SK-N-SH (cell line): ENCODE measurements at regions not wholly inside any gene's neighbourhood (a gene's known extent, or its start where the extent isn't known, plus 50 kb on each side); places are given as distances from the start of the nearest gene placed in this dataset.

Experiments
- CTCF ChIA-PET: fragments of 300-600, 350-600 bp; formaldehyde crosslinking; extraction: SDS; loops from one replicate; lab custom pipeline; 2021; lab: Yijun Ruan, JAX
- POLR2A ChIA-PET: fragments of 350-600 bp; sonication (Branson Sonifier 250); formaldehyde crosslinking; extraction: SDS; loops from one replicate; lab custom pipeline; 2020; ENCODE audit warnings: antibody characterized with exemption, inconsistent platforms; lab: Yijun Ruan, JAX
- DNase-seq: peaks from one replicate; pipeline ENCODE4 v3.0.0; 2012
- H2AFZ ChIP-seq: fragments of 200-600 bp; sonication (generic); 2 replicates; pipeline ENCODE4 v1.8.1; 2016; ENCODE audit warnings: antibody characterized with exemption, mild to moderate bottlenecking, low read depth
- H3F3A ChIP-seq: fragments of 200-600 bp; sonication (generic); replicated peaks from 2 replicates; pipeline ENCODE3; 2016; ENCODE audit warnings: antibody characterized with exemption, mild to moderate bottlenecking; ENCODE audit not compliant: insufficient read depth
- H3K27ac ChIP-seq, 2 experiments: fragments of 200-500 bp in 1 of 2; fragments of 200-600 bp in 1 of 2; sonication (Bioruptor generic) in 1 of 2; sonication (generic), shearing (Covaris generic) in 1 of 2; 2 replicates each; pipeline versions ENCODE4 v1.5.1 to v1.6.1; 2014 to 2016; ENCODE audit warnings: low read depth in 2 of 2, inconsistent platforms in 1 of 2, low read length in 1 of 2, mild to moderate bottlenecking in 1 of 2, mixed read lengths in 1 of 2
- H3K27me3 ChIP-seq: fragments of 200-600 bp; sonication (generic), shearing (Covaris generic); 2 replicates; pipeline ENCODE4 v1.6.1; 2016; ENCODE audit warnings: mixed run types; ENCODE audit not compliant: insufficient read depth
- H3K36me3 ChIP-seq, 2 experiments: fragments of 200-500 bp in 1 of 2; fragments of 200-600 bp in 1 of 2; sonication (Bioruptor generic) in 1 of 2; sonication (generic) in 1 of 2; replicated peaks in 1 of 2; 2 replicates each; pipeline versions ENCODE3 to v1.5.1; 2014 to 2016; ENCODE audit warnings: low read length in 1 of 2, mild to moderate bottlenecking in 1 of 2; ENCODE audit not compliant: insufficient read depth in 2 of 2, control insufficient read depth in 1 of 2
- H3K4me1 ChIP-seq, 2 experiments: fragments of 200-500 bp in 1 of 2; fragments of 200-600 bp in 1 of 2; sonication (Bioruptor generic) in 1 of 2; sonication (generic), shearing (Covaris generic) in 1 of 2; 2 replicates each; pipeline versions ENCODE4 v1.5.1 to v1.6.1; 2014 to 2016; ENCODE audit warnings: low read depth in 1 of 2, low read length in 1 of 2, mixed run types in 1 of 2; ENCODE audit not compliant: insufficient read depth in 2 of 2, control insufficient read depth in 1 of 2
- H3K4me2 ChIP-seq: fragments of 200-600 bp; sonication (generic), shearing (Covaris generic); 2 replicates; pipeline ENCODE4 v1.6.1; 2017; ENCODE audit warnings: mixed run types
- H3K4me3 ChIP-seq, 2 experiments: fragments of 200-500 bp in 1 of 2; fragments of 200-600 bp in 1 of 2; sonication (Bioruptor generic) in 1 of 2; sonication (generic), shearing (Covaris generic) in 1 of 2; 2 replicates each; pipeline versions ENCODE4 v1.5.1 to v1.8.1; 2014 to 2016; ENCODE audit warnings: low read depth in 2 of 2, inconsistent platforms in 1 of 2, low read length in 1 of 2, mild to moderate bottlenecking in 1 of 2, mixed read lengths in 1 of 2, moderate library complexity in 1 of 2
- H3K79me2 ChIP-seq: fragments of 200-600 bp; sonication (generic); 2 replicates; pipeline ENCODE4 v1.8.1; 2017; ENCODE audit warnings: mild to moderate bottlenecking; ENCODE audit not compliant: insufficient read depth
- H3K9ac ChIP-seq: fragments of 200-600 bp; sonication (generic); 2 replicates; pipeline ENCODE4 v1.6.1; 2017; ENCODE audit warnings: mixed run types
- H3K9me2 ChIP-seq: fragments of 200-600 bp; sonication (generic); 2 replicates; pipeline ENCODE4 v1.6.1; 2017; ENCODE audit warnings: mixed run types
- H3K9me3 ChIP-seq: fragments of 200-600 bp; sonication (generic); 2 replicates; pipeline ENCODE4 v1.6.1; 2017; ENCODE audit warnings: mixed run types, mild to moderate bottlenecking, moderate library complexity
- H4K20me1 ChIP-seq: fragments of 200-600 bp; sonication (generic); 2 replicates; pipeline ENCODE4 v1.6.1; 2017; ENCODE audit warnings: mild to moderate bottlenecking, mixed run types; ENCODE audit not compliant: insufficient read depth
- EZH2phosphoT487 ChIP-seq: fragments of 200-600 bp; sonication (generic); IDR thresholded peaks from 2 replicates; pipeline ENCODE4 v1.6.1; 2017; ENCODE audit warnings: low read depth, mixed run types, mild to moderate bottlenecking, antibody characterized with exemption, moderate library complexity, borderline replicate concordance
- JUND ChIP-seq: IDR thresholded peaks from 2 replicates; pipeline ENCODE4 v1.4.0; 2012
- RAD21 ChIP-seq: IDR thresholded peaks from 2 replicates; pipeline ENCODE4 v1.6.1; 2012; ENCODE audit warnings: mild to moderate bottlenecking, low read length
- RCOR1 ChIP-seq: fragments of 150-350 bp; IDR thresholded peaks from 2 replicates; pipeline ENCODE4 v1.6.1; 2017; ENCODE audit warnings: antibody characterized with exemption, low read length
- WGBS: methylation state at CpG from one replicate; pipeline ENCODE4 v1.1.6; 2017; ENCODE audit warnings: low lambda C conversion rate; 5-methylcytosine and 5-hydroxymethylcytosine counted together
- TF ChIP-seq, protein P1 (sequence below): IDR thresholded peaks from 2 replicates; pipeline ENCODE4 v1.4.0; 2012; ENCODE audit warnings: low read depth, borderline replicate concordance
- TF ChIP-seq, protein P2 (sequence below): fragments of 200-600 bp; sonication (generic); IDR thresholded peaks from 2 replicates; pipeline ENCODE4 v1.6.1; 2017; ENCODE audit warnings: antibody characterized with exemption, mild to moderate bottlenecking, moderate library complexity

DNA sequence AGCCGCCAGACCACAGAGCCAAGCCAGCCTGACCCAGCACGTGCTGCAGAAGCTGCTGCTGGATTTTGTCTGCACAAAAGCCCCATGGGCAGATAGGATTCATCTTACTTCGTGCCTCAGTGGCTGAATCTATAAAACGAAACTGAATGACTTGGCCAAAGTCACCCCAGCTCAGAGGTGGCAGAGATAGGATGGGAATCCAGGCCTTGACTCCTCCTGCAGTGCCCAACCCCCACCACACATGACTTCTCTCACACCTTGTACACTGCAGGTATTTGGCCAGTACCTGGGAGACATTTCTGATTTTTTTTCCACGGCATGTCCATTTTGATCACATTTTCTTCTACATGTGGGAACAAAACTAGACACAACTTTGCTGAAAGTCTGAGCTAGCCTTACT is 182.1 kb downstream of the ANKRD60 start:
- 73% methylated on average over 4 of the region's 5 CpGs for WGBS
- no peak overlapping the region for H3K9ac ChIP-seq
- H3K36me3 ChIP-seq, result no peaks in the 10 kb centered on the region
- peaks cover 11% of the 10 kb centered on the region for H3F3A ChIP-seq
- H3K79me2 ChIP-seq, result no peaks in the 10 kb centered on the region
- H3K9me2 ChIP-seq, result no peaks in the 10 kb centered on the region
- TF ChIP-seq JUND (no peak), RAD21 (no peak), EZH2phosphoT487 (no peak)
- TF ChIP-seq, protein P1, sequence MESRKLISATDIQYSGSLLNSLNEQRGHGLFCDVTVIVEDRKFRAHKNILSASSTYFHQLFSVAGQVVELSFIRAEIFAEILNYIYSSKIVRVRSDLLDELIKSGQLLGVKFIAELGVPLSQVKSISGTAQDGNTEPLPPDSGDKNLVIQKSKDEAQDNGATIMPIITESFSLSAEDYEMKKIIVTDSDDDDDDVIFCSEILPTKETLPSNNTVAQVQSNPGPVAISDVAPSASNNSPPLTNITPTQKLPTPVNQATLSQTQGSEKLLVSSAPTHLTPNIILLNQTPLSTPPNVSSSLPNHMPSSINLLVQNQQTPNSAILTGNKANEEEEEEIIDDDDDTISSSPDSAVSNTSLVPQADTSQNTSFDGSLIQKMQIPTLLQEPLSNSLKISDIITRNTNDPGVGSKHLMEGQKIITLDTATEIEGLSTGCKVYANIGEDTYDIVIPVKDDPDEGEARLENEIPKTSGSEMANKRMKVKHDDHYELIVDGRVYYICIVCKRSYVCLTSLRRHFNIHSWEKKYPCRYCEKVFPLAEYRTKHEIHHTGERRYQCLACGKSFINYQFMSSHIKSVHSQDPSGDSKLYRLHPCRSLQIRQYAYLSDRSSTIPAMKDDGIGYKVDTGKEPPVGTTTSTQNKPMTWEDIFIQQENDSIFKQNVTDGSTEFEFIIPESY, result no peak
- TF ChIP-seq, protein P2, sequence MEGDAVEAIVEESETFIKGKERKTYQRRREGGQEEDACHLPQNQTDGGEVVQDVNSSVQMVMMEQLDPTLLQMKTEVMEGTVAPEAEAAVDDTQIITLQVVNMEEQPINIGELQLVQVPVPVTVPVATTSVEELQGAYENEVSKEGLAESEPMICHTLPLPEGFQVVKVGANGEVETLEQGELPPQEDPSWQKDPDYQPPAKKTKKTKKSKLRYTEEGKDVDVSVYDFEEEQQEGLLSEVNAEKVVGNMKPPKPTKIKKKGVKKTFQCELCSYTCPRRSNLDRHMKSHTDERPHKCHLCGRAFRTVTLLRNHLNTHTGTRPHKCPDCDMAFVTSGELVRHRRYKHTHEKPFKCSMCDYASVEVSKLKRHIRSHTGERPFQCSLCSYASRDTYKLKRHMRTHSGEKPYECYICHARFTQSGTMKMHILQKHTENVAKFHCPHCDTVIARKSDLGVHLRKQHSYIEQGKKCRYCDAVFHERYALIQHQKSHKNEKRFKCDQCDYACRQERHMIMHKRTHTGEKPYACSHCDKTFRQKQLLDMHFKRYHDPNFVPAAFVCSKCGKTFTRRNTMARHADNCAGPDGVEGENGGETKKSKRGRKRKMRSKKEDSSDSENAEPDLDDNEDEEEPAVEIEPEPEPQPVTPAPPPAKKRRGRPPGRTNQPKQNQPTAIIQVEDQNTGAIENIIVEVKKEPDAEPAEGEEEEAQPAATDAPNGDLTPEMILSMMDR, result no peak
- H3K4me3 ChIP-seq, result no peak overlapping the region
- H4K20me1 ChIP-seq, result no peaks in the 10 kb centered on the region
- H2AFZ ChIP-seq, result no peak overlapping the region; the same call in 1 of the 2 replicates
- no peaks in the 10 kb centered on the region for H3K27me3 ChIP-seq
- peaks cover 1% of the 10 kb centered on the region; the same call in 1 of the 2 replicates for H3K9me3 ChIP-seq
- peaks cover 11 to 55% of the 10 kb centered on the region in 2 experiments for H3K4me1 ChIP-seq
- CTCF ChIA-PET, result interaction anchor here (1.0 to 4.4 kb wide), 8 partner anchors 9 to 424 kb away, joined by 3 to 26 read pairs (median 4); no protein-coding TSS in a partner anchor
- no peak for DNase-seq
- H3K4me2 ChIP-seq, result peak overlapping the region; percentile 68
- H3K27ac ChIP-seq, result peak overlapping the region; percentile 83 to 99
- POLR2A ChIA-PET, result no interaction called here

DNA sequence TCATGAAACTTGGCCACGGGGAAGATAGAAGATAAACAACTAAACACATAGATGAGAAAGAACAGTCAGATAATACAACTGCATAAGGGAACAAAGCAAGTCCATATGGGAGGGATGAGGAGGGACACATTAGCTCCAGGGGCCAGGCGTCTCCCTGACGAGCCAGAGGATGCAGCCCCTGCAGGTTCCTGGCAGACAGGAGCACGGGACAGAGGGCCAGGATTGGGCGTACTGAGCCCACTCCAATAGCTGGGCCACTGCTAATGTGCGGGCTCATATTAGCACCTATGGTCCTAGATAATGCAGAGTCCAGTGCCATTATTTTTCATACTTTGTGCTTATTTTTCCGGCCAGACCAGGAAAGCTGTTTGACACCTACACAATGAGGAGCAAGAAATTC is 182.9 kb downstream of the ANKRD60 start:
- Histone ChIP-seq H3K4me3 (no peak overlapping the region), H3K9me2 (no peaks in the 10 kb centered on the region), H3K36me3 (no peaks in the 10 kb centered on the region), H3K4me1 (peaks cover 11 to 60% of the 10 kb centered on the region in 2 experiments), H3K27me3 (no peaks in the 10 kb centered on the region), H3K79me2 (no peaks in the 10 kb centered on the region), H4K20me1 (no peaks in the 10 kb centered on the region), H3F3A (peaks cover 11% of the 10 kb centered on the region), H3K27ac (peak overlapping the region in 1 of 2 experiments; percentile 99; a peak in 2 of 4 replicates), H3K9me3 (no peaks in the 10 kb centered on the region), H3K9ac (no peak overlapping the region), H3K4me2 (no peak overlapping the region), H2AFZ (no peak overlapping the region)
- WGBS, result 89% methylated on average over 7 of the region's 7 CpGs
- CTCF ChIA-PET, result interaction anchor here (0.7 to 4.4 kb wide), 7 partner anchors 41 to 1067 kb away, joined by 3 to 26 read pairs (median 5); no protein-coding TSS in a partner anchor
- TF ChIP-seq RCOR1, result no peak
- POLR2A ChIA-PET, result no interaction called here
- DNase-seq, result no peak
